Lower lobe of right lung (tissue), 2 donors: ENCODE measurements at regions not wholly inside any gene's neighbourhood (a gene's known extent, or its start where the extent isn't known, plus 50 kb on each side); places are given as distances from the start of the nearest gene placed in this dataset.
"Not testable (repeated sequence)": the region's sequence is repeated elsewhere in the genome, so short reads cannot be mapped to it uniquely, and the experiment has no call there.

ENCODE experiments used
- ATAC-seq, 2 donors: fragments of 200-7000 bp; cut with Tn5 transposase; one replicate each; pipeline ENCODE4 v1.9.1; 2020 to 2022; ENCODE audit warnings: mild to moderate bottlenecking in 2 of 2, moderate library complexity in 2 of 2
- DNase-seq: peaks from one replicate; pipeline ENCODE4 v3.0.0-alpha.2; 2020
- H3K27ac ChIP-seq: fragments of 200-600 bp; one replicate; pipeline ENCODE4 v1.8.0; 2022
- H3K27me3 ChIP-seq: fragments of 200-600 bp; one replicate; pipeline ENCODE4 v1.8.0; 2022; ENCODE audit warnings: low read depth
- H3K36me3 ChIP-seq: fragments of 200-600 bp; one replicate; pipeline ENCODE4 v1.8.0; 2022; ENCODE audit warnings: mild to moderate bottlenecking
- H3K4me1 ChIP-seq: fragments of 200-600 bp; one replicate; pipeline ENCODE4 v1.8.0; 2022
- H3K4me3 ChIP-seq: fragments of 200-600 bp; one replicate; pipeline ENCODE4 v1.8.0; 2022; ENCODE audit warnings: mild to moderate bottlenecking
- H3K9me3 ChIP-seq: fragments of 200-600 bp; one replicate; pipeline ENCODE4 v1.8.0; 2022
- intact Hi-C: fragments of 100-400 bp; cut with DNase I; formaldehyde crosslinking; loops from one replicate; pipeline ENCODE4 v1.11.0; 2022
- TF ChIP-seq, protein P1 (sequence below): fragments of 200-600 bp; IDR thresholded peaks from one replicate; pipeline ENCODE4 v1.8.0; 2022; ENCODE audit warnings: antibody characterized with exemption, mild to moderate bottlenecking
- donor health status: DM: no; HTN: yes; CAD: no; lungs with severe emphysema.

DNA sequence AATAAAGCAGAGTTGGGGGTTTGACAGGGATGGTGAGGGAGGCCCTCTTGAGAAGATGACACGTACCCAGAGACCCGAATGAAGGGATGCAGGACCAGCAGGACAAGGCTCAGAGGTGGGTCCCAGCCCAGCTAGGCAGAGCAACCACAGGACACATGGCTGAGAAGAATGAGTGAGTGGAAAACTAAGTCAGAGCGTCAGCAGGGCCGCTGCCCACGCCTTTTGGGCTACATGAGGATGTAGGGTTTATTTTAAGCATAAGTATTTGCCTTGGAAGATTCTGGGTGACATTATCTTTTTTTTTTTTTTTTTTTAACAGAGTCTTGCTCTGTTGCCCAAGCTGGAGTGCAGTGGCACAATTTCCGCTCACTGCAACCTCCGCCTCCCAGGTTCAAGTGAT lies 176.0 kb downstream of the TMEM132E start:
- Histone ChIP-seq H3K27me3 (no peaks in the 10 kb centered on the region), H3K4me3 (no peak overlapping the region), H3K4me1 (no peaks in the 10 kb centered on the region), H3K36me3 (no peaks in the 10 kb centered on the region), H3K27ac (no peak overlapping the region), H3K9me3 (no peaks in the 10 kb centered on the region)
- TF ChIP-seq, protein P1, sequence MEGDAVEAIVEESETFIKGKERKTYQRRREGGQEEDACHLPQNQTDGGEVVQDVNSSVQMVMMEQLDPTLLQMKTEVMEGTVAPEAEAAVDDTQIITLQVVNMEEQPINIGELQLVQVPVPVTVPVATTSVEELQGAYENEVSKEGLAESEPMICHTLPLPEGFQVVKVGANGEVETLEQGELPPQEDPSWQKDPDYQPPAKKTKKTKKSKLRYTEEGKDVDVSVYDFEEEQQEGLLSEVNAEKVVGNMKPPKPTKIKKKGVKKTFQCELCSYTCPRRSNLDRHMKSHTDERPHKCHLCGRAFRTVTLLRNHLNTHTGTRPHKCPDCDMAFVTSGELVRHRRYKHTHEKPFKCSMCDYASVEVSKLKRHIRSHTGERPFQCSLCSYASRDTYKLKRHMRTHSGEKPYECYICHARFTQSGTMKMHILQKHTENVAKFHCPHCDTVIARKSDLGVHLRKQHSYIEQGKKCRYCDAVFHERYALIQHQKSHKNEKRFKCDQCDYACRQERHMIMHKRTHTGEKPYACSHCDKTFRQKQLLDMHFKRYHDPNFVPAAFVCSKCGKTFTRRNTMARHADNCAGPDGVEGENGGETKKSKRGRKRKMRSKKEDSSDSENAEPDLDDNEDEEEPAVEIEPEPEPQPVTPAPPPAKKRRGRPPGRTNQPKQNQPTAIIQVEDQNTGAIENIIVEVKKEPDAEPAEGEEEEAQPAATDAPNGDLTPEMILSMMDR = no peak
- ATAC-seq (no peak), DNase-seq (no peak)
- intact Hi-C loops = no loop called here

- Histone ChIP-seq H3K36me3 (no peaks in the 10 kb centered on the region), H3K9me3 (no peaks in the 10 kb centered on the region), H3K27me3 (peaks cover 7% of the 10 kb centered on the region), H3K4me1 (no peaks in the 10 kb centered on the region), H3K4me3 (no peak overlapping the region), H3K27ac (no peak overlapping the region)
- DNase-seq = no peak
- TF ChIP-seq, protein P1 = no peak
- intact Hi-C loops = no loop called here
- no peak for ATAC-seq
Observed at GRCh38 chr17:34750004-34750403, 170.6 kb downstream of the TMEM132E start.

DNA sequence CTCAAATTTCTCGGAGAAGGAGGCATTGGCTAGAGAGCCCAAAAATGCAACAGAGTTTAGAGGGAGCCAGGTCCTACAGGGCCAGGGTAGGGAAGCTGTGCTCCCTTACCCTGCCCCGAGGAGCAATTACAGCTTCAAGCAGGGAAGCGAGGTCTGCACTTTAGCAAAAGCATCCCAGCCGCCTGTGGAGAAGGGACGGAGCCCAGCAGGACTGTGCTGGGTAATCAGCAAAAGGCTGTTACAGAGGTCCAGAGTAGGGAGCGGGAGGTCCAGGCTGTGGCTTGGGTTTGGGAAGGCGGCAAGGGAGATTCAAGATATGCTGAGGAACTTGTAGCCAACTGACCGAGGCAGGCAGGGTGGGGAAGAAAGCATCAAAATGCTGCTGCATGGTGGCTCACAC lies 162.6 kb downstream of the TMEM132E start:
- Histone ChIP-seq H3K36me3 (no peaks in the 10 kb centered on the region), H3K27me3 (no peaks in the 10 kb centered on the region), H3K4me1 (no peaks in the 10 kb centered on the region), H3K9me3 (no peaks in the 10 kb centered on the region), H3K4me3 (no peak overlapping the region), H3K27ac (no peak overlapping the region)
- intact Hi-C loops = no loop called here
- no peak for DNase-seq
- TF ChIP-seq, protein P1 = no peak
- ATAC-seq = no peak

GRCh38 chr17:34740565-34741520 lies 161.5 kb downstream of the TMEM132E start:
- TF ChIP-seq, protein P1 = no peak
- ATAC-seq (no peak), DNase-seq (no peak)
- no peak overlapping the region for H3K4me3 ChIP-seq
- H3K4me1 ChIP-seq = no peaks in the 10 kb centered on the region
- no peaks in the 10 kb centered on the region for H3K36me3 ChIP-seq
- H3K27me3 ChIP-seq = no peaks in the 10 kb centered on the region
- intact Hi-C loops = no loop called here
- H3K27ac ChIP-seq = no peak overlapping the region
- no peaks in the 10 kb centered on the region for H3K9me3 ChIP-seq

- DNase-seq = no peak
- intact Hi-C loops = no loop called here
- ATAC-seq = no peak
- Histone ChIP-seq H3K36me3 (no peaks in the 10 kb centered on the region), H3K27ac (no peak overlapping the region), H3K27me3 (no peaks in the 10 kb centered on the region), H3K4me3 (no peak overlapping the region), H3K4me1 (no peaks in the 10 kb centered on the region), H3K9me3 (no peaks in the 10 kb centered on the region)
- TF ChIP-seq, protein P1 = no peak
Observed at GRCh38 chr17:34739386-34739785, 160.0 kb downstream of the TMEM132E start.

- H3K4me3 ChIP-seq, H3K36me3 ChIP-seq, H3K4me1 ChIP-seq, H3K27me3 ChIP-seq, ATAC-seq, intact Hi-C loops, H3K27ac ChIP-seq, DNase-seq, H3K9me3 ChIP-seq: not testable (repeated sequence)
Observed at GRCh38 chr17:34737673-34738072, 158.3 kb downstream of the TMEM132E start.
